Stimulated activated naive CD8-positive, alpha-beta T cell treated with anti-CD3 and anti-CD28 coated beads, Interleukin-15, Interleukin-2, amounts not matched to agents 100 U/mL and 50 U/mL, for 24 hours (primary cell): ENCODE measurements at regions not wholly inside any gene's neighbourhood (a gene's known extent, or its start where the extent isn't known, plus 50 kb on each side); places are given as distances from the start of the nearest gene placed in this dataset.

ENCODE experiments used
- ATAC-seq: fragments of 150-1000 bp; cut with Tn5 transposase; one replicate; pipeline ENCODE4 v1.10.0; 2021
- DNase-seq: peaks from one replicate; pipeline ENCODE4 v3.0.0; 2021

DNA sequence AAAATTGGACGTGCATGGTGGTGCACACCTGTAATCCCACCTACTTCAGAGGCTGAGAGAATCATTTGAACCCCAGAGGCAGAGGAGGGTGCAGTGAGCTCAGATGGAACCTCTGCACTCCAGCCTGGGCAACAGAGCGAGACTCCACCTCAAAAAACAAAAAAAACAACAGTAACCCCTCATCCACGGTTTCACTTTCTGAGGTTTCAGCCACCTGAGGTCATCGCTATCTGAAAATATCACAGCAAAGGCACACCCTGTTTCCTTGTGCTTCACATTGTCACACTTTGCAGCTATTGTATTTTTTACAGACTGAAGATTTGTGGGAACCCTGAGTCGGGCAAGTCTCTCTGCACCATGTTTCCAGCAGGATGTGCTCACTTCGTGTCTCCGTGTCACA, 54.1 kb upstream of the FOXQ1 start:
- no peak for ATAC-seq

DNA sequence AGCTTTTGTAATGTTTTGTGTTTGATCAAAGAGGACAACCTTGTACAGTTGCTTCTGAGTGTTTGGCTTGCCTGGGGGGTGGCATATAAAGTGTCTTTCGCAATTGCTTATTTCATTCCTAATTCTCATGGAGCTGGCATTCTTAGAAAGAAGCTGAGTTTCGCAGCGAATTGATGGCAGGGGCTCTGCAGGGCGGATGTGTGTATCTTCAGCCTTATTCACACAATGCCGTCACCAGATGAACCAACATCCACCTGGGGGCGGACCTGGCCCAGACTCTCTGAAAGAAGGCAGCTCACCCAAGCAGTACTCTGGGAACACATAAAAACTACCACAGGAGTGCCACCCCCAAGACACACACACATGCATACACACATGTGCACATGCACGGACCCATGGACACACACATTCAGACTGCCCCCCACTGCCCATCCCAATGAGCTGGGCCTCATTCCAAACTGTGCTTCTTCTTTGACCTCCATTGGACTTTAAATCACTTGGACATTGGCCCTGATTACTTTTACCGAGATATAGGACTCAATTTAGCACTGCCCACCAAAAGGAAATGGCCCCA, 55.4 kb upstream of the FOXQ1 start:
- ATAC-seq, result no peak
- DNase-seq, result no peak

More for the DNA sequence above, 54.1 kb upstream of the FOXQ1 start:
- DNase-seq, result no peak

DNA sequence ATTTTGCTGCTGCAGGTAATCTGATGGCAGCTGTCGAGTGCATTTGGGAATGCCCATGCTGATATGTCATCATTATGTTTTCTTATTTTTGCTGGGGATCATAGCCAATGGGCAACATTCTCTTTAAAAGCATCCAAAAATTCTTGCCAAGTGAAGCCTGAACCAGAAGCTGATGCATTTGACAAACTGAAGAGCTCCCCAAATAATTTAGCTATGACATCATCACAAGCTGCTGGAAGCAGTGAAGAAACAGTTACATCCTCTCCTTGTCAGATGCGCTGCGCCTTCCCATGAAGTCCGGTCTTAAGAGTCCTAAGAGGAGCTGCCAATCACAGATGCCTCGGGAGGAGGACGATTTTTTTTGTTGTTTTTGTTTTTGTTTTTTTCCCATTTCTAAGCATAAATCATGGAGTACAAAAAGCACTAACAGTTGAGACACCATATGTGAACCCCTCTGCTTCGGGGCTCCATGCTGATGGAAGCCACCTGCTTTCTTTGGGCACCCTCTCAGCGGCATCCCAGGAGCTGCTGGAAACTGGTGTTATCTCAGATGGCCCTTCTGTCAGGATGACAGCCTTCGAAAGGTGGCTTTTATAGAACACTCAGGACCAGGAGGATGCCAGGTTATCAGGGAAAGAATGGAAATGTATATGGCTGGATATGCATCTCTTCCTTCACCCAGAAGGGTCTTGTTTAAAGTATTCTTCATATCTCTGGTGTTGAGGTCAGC, 56.1 kb upstream of the FOXQ1 start:
- DNase-seq, result no peak
- no peak for ATAC-seq

DNA sequence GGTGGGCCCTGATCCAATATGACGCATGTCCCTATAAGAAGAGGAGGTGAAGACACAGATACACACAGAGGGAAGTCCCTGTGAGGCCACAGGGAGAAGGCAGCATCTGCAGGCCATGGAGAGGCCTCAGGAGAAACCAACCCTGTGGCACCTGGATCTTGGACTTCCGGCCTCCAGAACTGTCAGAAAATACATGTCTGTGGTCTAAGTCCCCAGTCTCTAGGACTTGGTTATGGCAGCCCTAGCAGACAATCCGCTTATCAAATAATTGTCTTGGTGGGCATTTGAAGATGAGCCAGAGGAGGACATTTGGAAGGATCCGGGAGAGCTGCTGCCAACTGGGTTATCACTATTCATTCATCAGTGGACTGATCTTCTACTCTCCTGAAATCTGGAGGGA, 57.6 kb upstream of the FOXQ1 start:
- DNase-seq (no peak), ATAC-seq (no peak)

DNA sequence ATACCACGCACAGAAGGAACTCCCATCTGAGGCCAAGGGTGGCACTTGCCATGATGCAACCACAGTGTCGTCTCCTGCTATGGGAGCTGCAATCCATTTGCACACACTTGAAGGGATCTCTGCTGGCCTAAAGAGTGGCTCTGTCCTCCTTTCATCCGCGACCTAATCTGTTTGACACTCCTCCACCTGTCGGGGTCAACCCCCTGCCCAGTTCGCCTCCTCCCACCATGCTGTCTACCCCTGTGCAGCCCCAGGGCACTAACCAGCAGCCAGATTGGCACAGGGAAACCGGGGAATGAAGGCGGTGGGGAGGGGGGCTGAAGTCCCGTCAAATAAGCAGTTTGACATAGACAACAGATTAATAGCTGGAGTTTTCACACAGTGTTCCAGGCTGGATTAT, 58.1 kb upstream of the FOXQ1 start:
- no peak for DNase-seq
- no peak for ATAC-seq

DNA sequence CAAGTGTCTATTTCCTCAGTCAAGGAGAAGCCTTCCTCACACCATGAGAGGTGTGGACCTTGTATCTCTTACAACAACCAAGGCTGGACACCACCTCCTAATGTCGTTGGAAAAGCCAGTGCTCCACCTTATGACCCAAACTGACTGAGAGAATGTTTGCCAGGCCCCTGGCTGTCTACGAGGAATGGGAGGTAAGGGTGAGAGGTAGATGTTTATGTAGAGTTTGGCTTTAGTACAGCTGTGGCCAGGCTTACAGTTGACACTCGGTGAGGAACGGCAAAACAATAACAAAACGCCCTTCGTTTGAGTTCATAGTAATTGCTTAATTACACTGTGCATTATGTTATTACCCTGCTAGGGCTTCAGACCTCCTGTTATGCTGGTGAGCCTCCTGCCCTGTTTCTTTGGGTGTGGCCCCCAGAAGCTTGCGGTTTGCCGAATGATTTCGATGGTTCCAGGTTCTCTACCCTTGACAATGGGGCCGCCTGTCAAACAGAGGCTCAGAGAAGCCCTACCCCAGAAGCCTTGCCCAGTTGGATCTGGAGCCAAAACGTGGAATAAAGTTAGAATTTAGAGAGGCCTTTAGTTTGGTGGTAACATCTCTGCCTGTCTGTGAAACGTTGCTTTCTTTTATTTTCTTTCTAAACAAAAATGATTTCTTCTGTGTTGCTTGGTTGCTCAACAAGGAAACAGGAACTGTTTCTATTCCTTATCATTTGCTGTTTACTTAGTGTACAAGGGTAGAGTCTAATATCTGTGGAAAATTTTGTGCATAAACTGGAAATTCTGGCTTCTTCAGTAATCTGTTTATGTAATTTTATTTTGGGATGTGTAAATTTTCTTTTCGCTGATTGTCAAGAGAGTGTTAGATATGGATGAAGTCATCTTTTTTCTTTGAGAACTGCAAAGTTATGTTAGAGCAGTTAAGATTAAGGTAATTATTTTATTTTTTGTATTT, 60.4 kb upstream of the FOXQ1 start:
- ATAC-seq, result no peak
- no peak for DNase-seq

DNA sequence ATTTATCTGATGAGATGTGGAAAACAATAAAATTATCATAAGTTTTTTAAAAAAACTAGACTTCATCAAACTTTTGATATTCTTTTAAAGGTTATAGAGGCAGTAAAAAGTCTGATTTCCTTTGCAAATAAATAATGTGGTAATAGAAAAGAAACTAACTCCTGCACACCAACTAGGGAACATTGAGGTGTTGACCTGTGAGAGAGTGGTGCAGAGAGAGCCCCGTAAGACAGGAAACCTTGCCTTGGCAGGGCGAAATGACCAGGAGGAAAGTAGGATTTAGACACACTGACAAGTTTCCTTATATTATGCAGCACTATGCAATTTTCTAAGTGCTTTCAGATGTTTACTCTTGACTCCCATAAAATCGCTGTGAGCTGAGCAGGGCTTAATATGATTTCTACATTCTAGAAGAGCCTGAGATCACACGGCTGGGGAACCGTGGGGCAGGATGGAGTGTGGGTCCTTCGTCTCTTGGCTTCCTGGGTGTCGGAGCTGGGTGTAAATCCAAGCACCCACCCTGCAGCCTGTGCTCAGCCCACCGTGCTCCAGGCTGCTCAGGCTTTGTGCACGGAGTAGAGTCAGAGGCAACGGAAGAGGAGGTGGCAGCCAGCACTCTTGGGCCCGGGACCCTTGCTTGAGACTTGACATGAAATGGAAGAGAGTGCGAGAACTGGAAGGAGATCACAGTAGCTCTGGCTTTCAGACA, 61.3 kb upstream of the FOXQ1 start:
- ATAC-seq (no peak), DNase-seq (no peak)

DNA sequence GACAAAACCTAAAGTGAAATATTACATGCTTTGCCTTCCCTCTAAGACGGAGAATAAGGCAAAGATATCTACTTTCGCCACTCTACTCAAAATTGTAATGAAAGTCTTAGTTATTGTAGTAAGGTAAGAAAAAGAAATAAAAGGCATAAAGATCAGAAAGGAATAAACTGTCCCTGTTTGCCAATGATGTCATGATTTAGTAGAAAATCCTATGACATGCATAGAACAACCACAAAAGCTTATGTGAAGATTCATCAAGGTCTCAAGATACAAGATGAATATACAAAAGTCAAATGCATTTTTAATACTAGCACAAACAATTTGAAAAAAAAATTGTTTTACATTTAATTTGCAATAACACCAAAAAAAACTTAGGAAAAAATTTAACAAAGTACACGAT, 64.0 kb upstream of the FOXQ1 start:
- ATAC-seq (no peak), DNase-seq (no peak)

DNA sequence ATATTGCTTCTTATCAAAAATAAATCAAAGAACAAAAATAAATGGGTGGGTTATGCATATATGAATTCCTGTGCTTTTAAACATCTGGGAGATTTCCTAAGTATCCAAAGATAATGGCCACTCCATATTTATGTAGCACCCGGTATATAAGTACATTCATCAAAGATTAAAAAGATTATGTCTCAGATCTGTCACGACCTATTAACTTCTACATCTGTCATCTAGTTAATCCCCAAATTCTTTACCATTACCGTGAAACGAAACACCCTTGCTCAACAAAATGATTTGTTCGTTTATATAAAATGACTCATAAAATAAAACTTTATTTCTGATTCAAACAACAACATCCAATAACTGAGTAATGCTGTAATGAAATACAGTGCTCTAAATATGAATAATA, 64.8 kb upstream of the FOXQ1 start:
- DNase-seq (no peak), ATAC-seq (no peak)

DNA sequence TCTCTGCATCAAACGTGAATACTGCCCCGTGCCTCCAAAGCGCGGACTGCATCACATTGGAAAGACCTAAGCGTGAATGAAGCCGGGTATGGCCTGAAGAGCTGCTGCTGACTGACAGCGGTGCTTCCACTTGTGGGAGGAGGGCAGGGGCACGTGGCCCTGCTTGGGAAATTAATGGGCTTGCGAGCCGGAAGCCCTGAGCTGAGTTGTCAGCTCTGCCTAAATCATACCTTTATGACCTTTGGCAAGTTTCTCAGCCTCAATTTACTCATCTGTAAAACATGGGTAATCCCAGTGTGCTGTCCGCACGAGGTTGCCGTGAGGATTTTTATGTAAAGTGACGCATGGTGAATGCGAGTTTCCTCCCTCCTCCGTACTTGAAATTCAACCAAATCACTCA, 67.0 kb upstream of the FOXQ1 start:
- ATAC-seq, result no peak
- no peak for DNase-seq

DNA sequence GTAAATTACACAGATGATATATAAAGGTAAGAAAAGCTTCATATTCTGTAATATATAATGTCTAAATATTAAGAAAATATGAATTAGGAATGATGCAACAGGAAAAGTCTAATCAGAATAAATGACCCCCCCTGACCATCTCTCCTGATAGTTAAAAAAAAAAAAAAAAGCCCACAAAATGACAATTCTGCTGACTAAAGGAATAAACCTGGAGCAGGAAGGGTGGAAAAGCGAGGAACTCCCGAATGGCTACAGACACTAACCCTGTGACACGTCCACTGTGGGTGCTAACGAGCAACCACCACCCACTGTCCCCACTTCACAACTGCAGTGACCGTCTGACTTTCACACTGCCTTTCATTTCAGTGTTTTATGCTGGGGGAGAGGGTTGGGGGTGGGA, 67.6 kb upstream of the FOXQ1 start:
- DNase-seq, result no peak
- no peak for ATAC-seq

DNA sequence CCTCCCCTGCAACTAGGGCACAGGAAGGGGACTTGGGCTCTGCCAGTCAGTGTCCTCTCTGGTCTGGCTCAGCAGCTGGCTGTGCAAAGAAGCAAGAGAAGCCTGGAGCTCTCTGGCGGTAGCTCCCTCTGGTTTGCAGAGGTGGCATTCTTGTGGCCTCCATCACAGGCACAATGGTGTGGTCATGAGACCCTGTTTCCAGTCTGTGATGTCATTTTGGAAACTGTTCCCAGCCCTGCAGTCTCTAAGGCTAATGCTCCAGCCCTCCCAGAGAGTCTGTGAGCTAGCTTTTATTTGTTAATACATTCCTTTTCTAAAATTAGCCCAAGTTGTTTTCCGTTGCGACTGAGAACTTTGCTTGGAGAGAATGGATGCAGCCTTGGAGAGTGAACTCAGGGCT, 69.5 kb upstream of the FOXQ1 start:
- ATAC-seq (no peak), DNase-seq (no peak)

DNA sequence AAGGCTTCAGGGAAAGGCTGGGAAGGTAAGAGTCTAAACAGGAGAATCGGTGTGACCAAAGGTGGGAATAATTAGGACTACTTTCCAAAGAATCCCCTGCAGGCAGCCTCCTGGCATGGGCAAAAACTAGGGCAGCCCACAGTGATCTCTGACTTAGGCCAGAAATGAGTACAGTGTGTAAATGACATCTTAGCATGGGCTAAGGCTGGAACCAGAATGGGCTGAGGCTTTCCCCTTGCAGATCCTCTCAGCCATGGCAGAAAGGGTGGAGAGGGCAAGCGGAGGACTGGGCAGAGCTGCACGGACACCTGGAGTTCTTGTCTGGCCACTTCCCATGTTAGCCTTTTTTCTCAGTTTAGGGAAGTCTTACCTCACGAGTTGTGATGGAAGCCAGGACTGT, 69.9 kb upstream of the FOXQ1 start:
- ATAC-seq (no peak), DNase-seq (no peak)

DNA sequence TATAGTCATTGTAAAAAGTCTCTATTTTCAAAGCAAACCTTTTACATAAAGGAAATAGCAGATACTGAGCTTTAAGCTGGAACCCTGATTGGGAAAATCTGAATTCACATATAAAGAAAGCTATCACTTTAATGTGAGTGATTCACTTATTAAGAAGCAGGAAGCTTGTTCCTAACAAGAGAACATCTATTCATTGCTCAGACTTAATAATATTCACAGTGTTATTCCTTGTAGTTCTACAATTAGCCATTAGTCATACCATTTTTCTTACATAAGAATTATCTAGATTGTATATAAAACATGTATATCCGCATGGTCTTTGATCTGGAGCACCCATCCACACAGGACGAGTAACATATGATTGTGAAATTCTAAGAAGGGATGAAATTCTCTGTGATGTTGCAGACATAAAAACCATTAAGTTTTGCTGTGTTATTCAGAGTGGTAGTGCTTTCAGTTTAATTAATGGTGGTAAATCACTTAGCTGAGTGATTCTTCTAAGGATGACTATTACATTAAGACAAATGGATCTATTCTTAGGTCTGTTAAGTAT, 71.1 kb upstream of the FOXQ1 start:
- DNase-seq (no peak), ATAC-seq (no peak)

DNA sequence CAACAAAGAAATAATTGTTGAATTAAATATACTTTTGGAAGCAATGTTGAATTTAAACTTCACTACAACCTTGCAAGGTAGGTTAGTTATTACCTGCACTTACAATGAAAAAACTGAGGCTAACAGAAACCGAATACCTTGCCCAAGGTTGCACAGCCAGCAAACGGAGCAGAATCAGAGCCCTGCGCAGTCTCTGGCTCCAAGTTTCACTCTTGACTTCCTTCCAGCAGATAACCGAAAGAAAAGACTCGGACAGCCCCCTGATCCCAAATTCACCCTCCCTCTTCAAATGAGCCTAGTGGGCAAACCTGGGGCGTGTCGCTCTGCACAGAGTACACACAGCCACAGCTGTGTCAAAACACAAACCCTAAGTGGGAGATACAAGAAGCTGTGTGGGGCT, 72.1 kb upstream of the FOXQ1 start:
- no peak for ATAC-seq

DNA sequence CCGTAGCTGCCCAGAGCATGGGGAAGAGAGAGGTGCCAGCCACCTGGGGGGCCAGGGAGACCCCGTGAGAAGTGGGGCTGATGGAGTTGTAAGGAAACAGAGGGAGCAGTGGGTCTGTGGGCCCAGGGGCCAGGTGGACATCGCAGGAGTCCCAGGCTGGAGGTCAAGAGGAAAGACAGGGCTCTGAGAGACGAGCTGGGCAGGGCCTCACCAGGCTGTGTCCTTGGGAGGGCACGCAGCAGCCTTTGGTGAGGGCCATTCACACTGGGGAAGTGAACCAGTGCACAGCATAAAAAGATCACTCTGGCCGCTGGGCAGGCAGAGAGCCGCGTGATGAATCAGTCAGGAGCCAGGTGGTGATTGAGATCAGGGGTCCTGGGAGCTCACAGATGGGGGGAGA, 73.9 kb upstream of the FOXQ1 start:
- ATAC-seq (no peak), DNase-seq (no peak)

More for the DNA sequence above, 72.1 kb upstream of the FOXQ1 start:
- DNase-seq, result no peak

DNA sequence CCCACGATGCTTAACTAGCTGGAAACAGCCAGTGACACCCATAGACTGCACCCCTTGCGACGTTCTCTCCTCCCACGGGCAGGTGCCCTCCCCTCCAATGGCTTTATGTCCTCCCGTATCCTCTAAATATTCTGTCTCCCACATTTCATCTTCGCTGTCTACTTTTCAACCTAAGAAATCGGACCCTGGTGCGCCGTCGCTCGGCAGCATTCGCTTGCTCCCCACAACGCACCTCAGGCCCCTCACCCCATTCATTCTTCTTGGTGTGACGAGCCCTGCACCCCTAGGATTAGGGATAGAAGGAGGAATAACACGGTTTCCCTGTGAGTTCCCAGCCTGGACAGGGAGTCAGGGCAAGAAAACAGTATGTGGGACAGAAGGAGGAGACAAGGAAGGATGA, 74.3 kb upstream of the FOXQ1 start:
- DNase-seq (no peak), ATAC-seq (no peak)

DNA sequence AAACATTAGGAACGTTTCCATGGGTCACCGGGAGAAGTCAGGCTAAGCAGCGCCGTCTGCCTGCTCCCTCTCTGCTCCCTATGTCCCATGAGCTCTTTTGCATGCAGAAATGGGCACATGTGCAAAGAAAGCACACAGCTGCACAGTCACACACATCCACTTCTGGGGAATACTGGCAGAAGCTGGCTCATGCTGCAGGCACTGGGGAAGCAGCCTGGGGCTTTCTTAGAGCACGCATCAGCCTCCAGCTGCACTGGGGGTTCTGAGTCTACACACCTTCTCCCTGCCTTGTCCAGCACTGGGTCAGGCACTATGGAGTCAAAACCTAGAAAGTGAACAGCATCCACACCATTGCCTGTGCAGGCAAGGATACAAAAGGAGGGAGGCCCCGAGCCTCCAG, 76.1 kb upstream of the FOXQ1 start:
- no peak for DNase-seq
- ATAC-seq, result no peak

DNA sequence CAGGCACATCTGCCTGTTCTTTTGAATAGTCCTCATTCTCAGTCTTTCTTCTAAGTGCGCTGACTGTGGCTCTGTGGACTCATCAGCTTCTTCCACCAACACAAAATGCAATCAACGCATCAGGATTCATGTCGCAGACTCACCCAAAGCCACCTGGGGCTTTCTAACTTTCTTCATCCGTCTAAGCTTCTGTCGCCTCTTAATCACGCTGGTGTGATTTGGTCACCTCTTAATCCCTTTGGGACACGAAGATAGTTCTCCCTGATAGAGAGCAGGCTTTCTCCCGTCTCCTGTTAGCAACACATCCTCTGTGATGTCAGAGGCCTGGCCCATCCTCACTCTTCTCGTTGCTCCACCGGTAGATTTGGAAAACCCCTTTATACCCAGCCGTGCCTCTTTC, 78.0 kb upstream of the FOXQ1 start:
- ATAC-seq, result no peak
- DNase-seq, result no peak

DNA sequence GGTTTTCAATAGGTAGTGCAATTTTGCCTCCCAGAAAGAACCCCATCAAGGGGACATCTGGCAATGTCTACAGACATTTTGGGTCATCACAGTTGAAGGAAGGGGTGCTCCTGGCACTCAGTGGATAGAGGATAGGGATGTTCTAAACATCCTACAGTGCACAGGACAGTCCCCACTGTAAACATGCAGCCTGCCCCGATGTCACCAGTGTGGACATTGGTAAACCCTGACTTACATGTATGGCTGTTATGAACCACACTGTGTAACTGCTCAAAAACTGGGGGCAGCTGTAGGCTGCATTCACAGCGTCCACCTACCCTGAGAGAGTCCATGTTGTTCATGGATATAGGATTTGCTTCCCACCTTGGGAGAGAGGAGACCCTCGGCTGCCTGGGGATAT, 79.3 kb upstream of the FOXQ1 start:
- no peak for ATAC-seq
- DNase-seq, result no peak

DNA sequence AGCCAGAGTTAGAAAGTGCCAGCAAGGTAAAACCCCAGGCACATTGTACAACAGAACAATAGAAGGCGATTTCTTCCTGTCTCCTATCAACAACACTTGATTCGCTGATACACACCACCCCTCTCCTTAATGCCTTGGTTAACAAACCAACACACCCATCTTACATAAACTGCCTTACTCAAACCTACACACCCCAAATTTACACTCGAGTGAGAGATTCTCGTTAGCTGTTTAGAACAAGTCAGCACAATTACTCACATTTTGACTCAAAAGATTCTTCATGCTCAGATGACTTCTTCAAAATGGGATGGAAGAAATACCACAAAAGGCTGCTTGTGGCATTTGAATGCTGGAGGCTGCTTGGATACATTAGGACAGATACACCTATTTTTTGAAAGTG, 80.0 kb upstream of the FOXQ1 start:
- no peak for ATAC-seq
- no peak for DNase-seq
